ENCODE measurements at regions not wholly inside any gene's neighbourhood (a gene's known extent, or its start where the extent isn't known, plus 50 kb on each side); places are given as distances from the start of the nearest gene placed in this dataset.

GRCh38 chr7:84697506-84697905 is 489.4 kb downstream of the SEMA3D start:
- no peaks in the 10 kb centered on the region for H3K9me3 ChIP-seq
- no peak overlapping the region for H3K4me3 ChIP-seq
- no peak for DNase-seq
- TF ChIP-seq CTCF (IDR thresholded peaks at IDR 0.05) = no peak
- ATAC-seq = no peak
- H3K36me3 ChIP-seq (ENCODE audit: low read depth) = no peaks in the 10 kb centered on the region
- H3K4me1 ChIP-seq (ENCODE audit: low read depth) = no peaks in the 10 kb centered on the region
- intact Hi-C loops (cut with DNase I, micrococcal nuclease) = no loop called here

- intact Hi-C loops (cut with DNase I, micrococcal nuclease) = no loop called here
- no peak for TF ChIP-seq CTCF (IDR thresholded peaks at IDR 0.05)
- H3K4me1 ChIP-seq (ENCODE audit: low read depth) = no peaks in the 10 kb centered on the region
- ATAC-seq (no peak), DNase-seq (no peak)
- H3K9me3 ChIP-seq = no peaks in the 10 kb centered on the region
- H3K36me3 ChIP-seq (ENCODE audit: low read depth) = no peaks in the 10 kb centered on the region
- H3K4me3 ChIP-seq = no peak overlapping the region
Observed at GRCh38 chr7:84693483-84693882, 493.4 kb downstream of the SEMA3D start.

- Histone ChIP-seq H3K4me1 (ENCODE audit: low read depth) (no peaks in the 10 kb centered on the region), H3K36me3 (ENCODE audit: low read depth) (no peaks in the 10 kb centered on the region), H3K4me3 (no peak overlapping the region), H3K9me3 (no peaks in the 10 kb centered on the region)
- no peak for ATAC-seq
- intact Hi-C loops (cut with DNase I, micrococcal nuclease) = no loop called here
- TF ChIP-seq CTCF (IDR thresholded peaks at IDR 0.05) = no peak
- DNase-seq = no peak
Observed at GRCh38 chr7:84688671-84689070, 494.1 kb upstream of the SEMA3A start.

GRCh38 chr7:84686373-84686772 is 491.8 kb upstream of the SEMA3A start:
- DNase-seq (no peak), ATAC-seq (no peak)
- intact Hi-C loops (cut with DNase I, micrococcal nuclease) = no loop called here
- H3K36me3 ChIP-seq (ENCODE audit: low read depth) = no peaks in the 10 kb centered on the region
- H3K9me3 ChIP-seq = no peaks in the 10 kb centered on the region
- no peak overlapping the region for H3K4me3 ChIP-seq
- no peaks in the 10 kb centered on the region for H3K4me1 ChIP-seq (ENCODE audit: low read depth)
- TF ChIP-seq CTCF (IDR thresholded peaks at IDR 0.05) = no peak

GRCh38 chr7:84684836-84685480 is 490.4 kb upstream of the SEMA3A start:
- no peak for DNase-seq
- no peak for ATAC-seq
- no peak overlapping the region for H3K4me3 ChIP-seq
- no peaks in the 10 kb centered on the region for H3K9me3 ChIP-seq
- no peaks in the 10 kb centered on the region for H3K4me1 ChIP-seq (ENCODE audit: low read depth)
- no peaks in the 10 kb centered on the region for H3K36me3 ChIP-seq (ENCODE audit: low read depth)
- intact Hi-C loops (cut with DNase I, micrococcal nuclease) = no loop called here
- no peak for TF ChIP-seq CTCF (IDR thresholded peaks at IDR 0.05)

- no peaks in the 10 kb centered on the region for H3K36me3 ChIP-seq (ENCODE audit: low read depth)
- no peaks in the 10 kb centered on the region for H3K9me3 ChIP-seq
- DNase-seq (no peak), ATAC-seq (no peak)
- no peak for TF ChIP-seq CTCF (IDR thresholded peaks at IDR 0.05)
- intact Hi-C loops (cut with DNase I, micrococcal nuclease) = no loop called here
- H3K4me3 ChIP-seq = no peak overlapping the region
- H3K4me1 ChIP-seq (ENCODE audit: low read depth) = no peaks in the 10 kb centered on the region
Observed at GRCh38 chr7:84682543-84682942, 488.0 kb upstream of the SEMA3A start.

Data from mucosa of descending colon (tissue), 3 donors.